Hepatocyte (in vitro differentiated cells): ENCODE measurements at regions not wholly inside any gene's neighbourhood (a gene's known extent, or its start where the extent isn't known, plus 50 kb on each side); places are given as distances from the start of the nearest gene placed in this dataset.

ENCODE experiments used
- EZH2 ChIP-seq: fragments of 200-600 bp; sonication (generic); IDR thresholded peaks from 2 replicates; pipeline ENCODE4 v1.6.1; 2016; ENCODE audit warnings: antibody characterized with exemption, mild to moderate bottlenecking, borderline replicate concordance
- TF ChIP-seq, protein P1 (sequence below): fragments of 200-600 bp; sonication (generic); IDR thresholded peaks from 2 replicates; pipeline ENCODE4 v1.5.1; 2016; ENCODE audit warnings: antibody characterized with exemption, mild to moderate bottlenecking; ENCODE audit not compliant: poor library complexity

DNA sequence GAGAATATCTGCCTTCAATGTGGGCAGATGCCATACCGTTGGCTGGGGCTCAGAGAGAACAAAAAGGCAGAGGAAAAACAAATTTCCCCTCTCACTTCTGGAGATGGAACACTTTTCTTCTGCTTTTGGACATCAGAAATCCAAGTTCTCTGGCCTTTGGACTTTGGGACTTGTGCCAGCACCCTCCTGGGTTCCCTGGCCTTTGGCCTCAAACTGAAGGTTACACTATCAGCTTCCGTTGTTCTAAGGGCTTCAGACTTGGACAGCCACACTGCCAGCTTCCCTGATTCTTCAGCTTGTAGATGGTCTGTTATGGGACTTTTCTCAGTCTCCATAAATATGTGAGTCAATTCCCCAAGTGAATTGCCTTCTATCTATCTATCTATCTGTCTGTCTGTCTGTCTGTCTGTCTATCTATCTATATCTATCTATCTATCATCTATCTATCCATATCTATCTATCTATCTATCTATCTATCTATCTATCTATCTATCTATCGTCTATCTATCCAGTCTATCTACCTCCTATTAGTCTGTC lies 778.1 kb upstream of the TMPRSS15 start:
- TF ChIP-seq, protein P1, sequence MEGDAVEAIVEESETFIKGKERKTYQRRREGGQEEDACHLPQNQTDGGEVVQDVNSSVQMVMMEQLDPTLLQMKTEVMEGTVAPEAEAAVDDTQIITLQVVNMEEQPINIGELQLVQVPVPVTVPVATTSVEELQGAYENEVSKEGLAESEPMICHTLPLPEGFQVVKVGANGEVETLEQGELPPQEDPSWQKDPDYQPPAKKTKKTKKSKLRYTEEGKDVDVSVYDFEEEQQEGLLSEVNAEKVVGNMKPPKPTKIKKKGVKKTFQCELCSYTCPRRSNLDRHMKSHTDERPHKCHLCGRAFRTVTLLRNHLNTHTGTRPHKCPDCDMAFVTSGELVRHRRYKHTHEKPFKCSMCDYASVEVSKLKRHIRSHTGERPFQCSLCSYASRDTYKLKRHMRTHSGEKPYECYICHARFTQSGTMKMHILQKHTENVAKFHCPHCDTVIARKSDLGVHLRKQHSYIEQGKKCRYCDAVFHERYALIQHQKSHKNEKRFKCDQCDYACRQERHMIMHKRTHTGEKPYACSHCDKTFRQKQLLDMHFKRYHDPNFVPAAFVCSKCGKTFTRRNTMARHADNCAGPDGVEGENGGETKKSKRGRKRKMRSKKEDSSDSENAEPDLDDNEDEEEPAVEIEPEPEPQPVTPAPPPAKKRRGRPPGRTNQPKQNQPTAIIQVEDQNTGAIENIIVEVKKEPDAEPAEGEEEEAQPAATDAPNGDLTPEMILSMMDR: no peak
- TF ChIP-seq EZH2: no peak
